ENCODE measurements at regions not wholly inside any gene's neighbourhood (a gene's known extent, or its start where the extent isn't known, plus 50 kb on each side); places are given as distances from the start of the nearest gene placed in this dataset.

GRCh38 chr11:95659088-95659487 lies 130.5 kb downstream of the FAM76B start:
- Histone ChIP-seq H3K36me3 (replicated peaks in 1 of 2; ENCODE audit: control extremely low read depth in 1 of 2, control insufficient read depth in 1 of 2, extremely low read depth in 1 of 2, insufficient read depth in 2 of 2, low read length in 1 of 2) (no peaks in the 10 kb centered on the region), H3K4me1 (ENCODE audit: control insufficient read depth in 2 of 2, insufficient read depth in 2 of 2, low read length in 2 of 2) (no peaks in the 10 kb centered on the region), H3K9me3 (ENCODE audit: control extremely low read depth in 1 of 3, control insufficient read depth in 2 of 3, insufficient read depth in 1 of 3, low read length in 2 of 3) (no peaks in the 10 kb centered on the region), H3K9ac (ENCODE audit: low read length) (no peak overlapping the region), H4K20me1 (ENCODE audit: control insufficient read depth, insufficient read depth, low read length, poor library complexity, severe bottlenecking) (no peaks in the 10 kb centered on the region), H2AFZ (ENCODE audit: insufficient read depth, low read depth, low read length, poor library complexity, severe bottlenecking) (no peak overlapping the region), H3K4me3 (ENCODE audit: control extremely low read depth in 1 of 5, extremely low read depth in 1 of 5, insufficient read depth in 1 of 5, low read depth in 2 of 5, low read length in 4 of 5) (no peak overlapping the region), H3K4me2 (replicated peaks; ENCODE audit: low read depth, low read length, poor library complexity, severe bottlenecking) (no peak overlapping the region), H3K79me2 (ENCODE audit: control insufficient read depth, insufficient read depth, low read length) (no peaks in the 10 kb centered on the region), H3K27me3 (replicated peaks in 1 of 4; ENCODE audit: control extremely low read depth in 1 of 4, control insufficient read depth in 3 of 4, insufficient read depth in 4 of 4, low read length in 3 of 4) (no peaks in the 10 kb centered on the region), H3K27ac (ENCODE audit: low read length in 2 of 2) (no peak overlapping the region)
- DNase-seq (no peak), ATAC-seq (ENCODE audit: low read depth) (no peak)
- intact Hi-C loops (cut with micrococcal nuclease), result no loop called here
- Mint-ChIP-seq H3K27ac (no peak overlapping the region), H3K27me3 (no peaks in the 10 kb centered on the region), H3K9me3 (ENCODE audit: insufficient read depth) (no peaks in the 10 kb centered on the region), H3K4me3 (no peak overlapping the region), H3K4me1 (peaks cover 3% of the 10 kb centered on the region)
- ChIA-PET POLR2A (no interaction called here), CTCF (interaction anchor here (1.1 kb wide), 1 partner anchor 46 kb away, joined by 3 read pairs; no protein-coding TSS in a partner anchor)
- TF ChIP-seq EZH2 (IDR thresholded peaks at IDR 0.05; ENCODE audit: borderline replicate concordance, insufficient read depth, low read depth, low read length, poor library complexity, severe bottlenecking), result no peak
- TF ChIP-seq, protein P1, sequence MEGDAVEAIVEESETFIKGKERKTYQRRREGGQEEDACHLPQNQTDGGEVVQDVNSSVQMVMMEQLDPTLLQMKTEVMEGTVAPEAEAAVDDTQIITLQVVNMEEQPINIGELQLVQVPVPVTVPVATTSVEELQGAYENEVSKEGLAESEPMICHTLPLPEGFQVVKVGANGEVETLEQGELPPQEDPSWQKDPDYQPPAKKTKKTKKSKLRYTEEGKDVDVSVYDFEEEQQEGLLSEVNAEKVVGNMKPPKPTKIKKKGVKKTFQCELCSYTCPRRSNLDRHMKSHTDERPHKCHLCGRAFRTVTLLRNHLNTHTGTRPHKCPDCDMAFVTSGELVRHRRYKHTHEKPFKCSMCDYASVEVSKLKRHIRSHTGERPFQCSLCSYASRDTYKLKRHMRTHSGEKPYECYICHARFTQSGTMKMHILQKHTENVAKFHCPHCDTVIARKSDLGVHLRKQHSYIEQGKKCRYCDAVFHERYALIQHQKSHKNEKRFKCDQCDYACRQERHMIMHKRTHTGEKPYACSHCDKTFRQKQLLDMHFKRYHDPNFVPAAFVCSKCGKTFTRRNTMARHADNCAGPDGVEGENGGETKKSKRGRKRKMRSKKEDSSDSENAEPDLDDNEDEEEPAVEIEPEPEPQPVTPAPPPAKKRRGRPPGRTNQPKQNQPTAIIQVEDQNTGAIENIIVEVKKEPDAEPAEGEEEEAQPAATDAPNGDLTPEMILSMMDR (IDR thresholded peaks at IDR 0.05), result no peak
- no CpG with 5 or more reads among the region's 1 CpG for WGBS (ENCODE audit: insufficient coverage)

- TF ChIP-seq, protein P1 (IDR thresholded peaks at IDR 0.05), result no peak
- TF ChIP-seq EZH2 (IDR thresholded peaks at IDR 0.05; ENCODE audit: borderline replicate concordance, insufficient read depth, low read depth, low read length, poor library complexity, severe bottlenecking), result no peak
- Histone ChIP-seq H3K36me3 (replicated peaks in 1 of 2; ENCODE audit: control extremely low read depth in 1 of 2, control insufficient read depth in 1 of 2, extremely low read depth in 1 of 2, insufficient read depth in 2 of 2, low read length in 1 of 2) (no peaks in the 10 kb centered on the region), H3K27me3 (replicated peaks in 1 of 4; ENCODE audit: control extremely low read depth in 1 of 4, control insufficient read depth in 3 of 4, insufficient read depth in 4 of 4, low read length in 3 of 4) (peaks cover 0 to 5% (median 0%) of the 10 kb centered on the region in 4 experiments), H3K27ac (ENCODE audit: low read length in 2 of 2) (no peak overlapping the region), H2AFZ (ENCODE audit: insufficient read depth, low read depth, low read length, poor library complexity, severe bottlenecking) (no peak overlapping the region), H3K79me2 (ENCODE audit: control insufficient read depth, insufficient read depth, low read length) (no peaks in the 10 kb centered on the region), H3K4me2 (replicated peaks; ENCODE audit: low read depth, low read length, poor library complexity, severe bottlenecking) (no peak overlapping the region), H3K9ac (ENCODE audit: low read length) (no peak overlapping the region), H3K4me3 (ENCODE audit: control extremely low read depth in 1 of 5, extremely low read depth in 1 of 5, insufficient read depth in 1 of 5, low read depth in 2 of 5, low read length in 4 of 5) (no peak overlapping the region), H3K4me1 (ENCODE audit: control insufficient read depth in 2 of 2, insufficient read depth in 2 of 2, low read length in 2 of 2) (no peaks in the 10 kb centered on the region), H4K20me1 (ENCODE audit: control insufficient read depth, insufficient read depth, low read length, poor library complexity, severe bottlenecking) (no peaks in the 10 kb centered on the region), H3K9me3 (ENCODE audit: control extremely low read depth in 1 of 3, control insufficient read depth in 2 of 3, insufficient read depth in 1 of 3, low read length in 2 of 3) (no peaks in the 10 kb centered on the region)
- intact Hi-C loops (cut with micrococcal nuclease), result no loop called here
- DNase-seq, result no peak
- no peak overlapping the region for H3K27ac Mint-ChIP-seq
- POLR2A ChIA-PET, result no interaction called here
- CTCF ChIA-PET, result interaction anchor here (0.5 to 0.8 kb wide), 2 partner anchors 50 to 125 kb away, joined by 3 read pairs; no protein-coding TSS in a partner anchor
- no peaks in the 10 kb centered on the region for H3K9me3 Mint-ChIP-seq (ENCODE audit: insufficient read depth)
- no peak for ATAC-seq (ENCODE audit: low read depth)
- no CpG with 5 or more reads among the region's 1 CpG for WGBS (ENCODE audit: insufficient coverage)
- no peak overlapping the region for H3K4me3 Mint-ChIP-seq
- H3K27me3 Mint-ChIP-seq, result no peaks in the 10 kb centered on the region
- peaks cover under 1% of the 10 kb centered on the region for H3K4me1 Mint-ChIP-seq
These were observed 134.0 kb downstream of the FAM76B start for GRCh38 chr11:95655536-95655935.

Data from B cell (primary cell).